Neuronal stem cell (in vitro differentiated cells): ENCODE measurements at regions not wholly inside any gene's neighbourhood (a gene's known extent, or its start where the extent isn't known, plus 50 kb on each side); places are given as distances from the start of the nearest gene placed in this dataset.
"Not testable (repeated sequence)": the region's sequence is repeated elsewhere in the genome, so short reads cannot be mapped to it uniquely, and the experiment has no call there.

ENCODE experiments used
- DNase-seq: peaks from one replicate; pipeline ENCODE4 v3.0.0-alpha.2; 2013; ENCODE audit warnings: low spot score
- H2AFZ ChIP-seq: one replicate; pipeline ENCODE4 v1.6.1; 2013; ENCODE audit warnings: mild to moderate bottlenecking, low read length, inconsistent platforms
- H2AK5ac ChIP-seq: 2 replicates; pipeline ENCODE4 v1.6.1; 2013; ENCODE audit warnings: low read depth, mild to moderate bottlenecking, inconsistent platforms, low read length, moderate library complexity, mixed read lengths
- H2BK120ac ChIP-seq: 2 replicates; pipeline ENCODE4 v1.6.1; 2013; ENCODE audit warnings: low read depth, mild to moderate bottlenecking, inconsistent platforms, low read length, moderate library complexity, mixed read lengths
- H2BK12ac ChIP-seq: one replicate; pipeline ENCODE4 v1.6.1; 2013; ENCODE audit warnings: low read length, inconsistent platforms
- H2BK15ac ChIP-seq: 2 replicates; pipeline ENCODE4 v1.6.1; 2013; ENCODE audit warnings: mild to moderate bottlenecking, low read length, inconsistent platforms, mixed read lengths
- H2BK5ac ChIP-seq: one replicate; pipeline ENCODE4 v1.6.1; 2013; ENCODE audit warnings: inconsistent platforms, mild to moderate bottlenecking, low read length, moderate library complexity
- H3K14ac ChIP-seq: one replicate; pipeline ENCODE4 v1.6.1; 2013; ENCODE audit warnings: low read length, inconsistent platforms
- H3K18ac ChIP-seq: 2 replicates; pipeline ENCODE4 v1.6.1; 2013; ENCODE audit warnings: low read length, inconsistent platforms
- H3K23ac ChIP-seq: 2 replicates; pipeline ENCODE4 v1.6.1; 2013; ENCODE audit warnings: low read depth, mild to moderate bottlenecking, mixed read lengths, low read length, inconsistent platforms; ENCODE audit not compliant: poor library complexity
- H3K27ac ChIP-seq: replicated peaks from 3 replicates; pipeline ENCODE4 v1.5.1; 2013; ENCODE audit warnings: low read length, inconsistent platforms
- H3K27me3 ChIP-seq, 3 experiments: 2 replicates each; pipeline ENCODE4 v1.6.1; 2013; ENCODE audit warnings: low read length in 3 of 3, mild to moderate bottlenecking in 2 of 3, inconsistent platforms in 1 of 3, low read depth in 1 of 3, mixed read lengths in 1 of 3, moderate library complexity in 1 of 3; ENCODE audit not compliant: control insufficient read depth in 3 of 3, insufficient read depth in 3 of 3
- H3K36me3 ChIP-seq, 2 donors: replicated peaks in 1 of 2; 2 replicates each; pipeline ENCODE4 v1.6.1; 2013; ENCODE audit warnings: low read length in 2 of 2; ENCODE audit not compliant: control insufficient read depth in 2 of 2, insufficient read depth in 2 of 2
- H3K4ac ChIP-seq: 2 replicates; pipeline ENCODE4 v1.6.1; 2013; ENCODE audit warnings: inconsistent platforms, mild to moderate bottlenecking, low read length, moderate library complexity
- H3K4me1 ChIP-seq, 2 donors: 1 replicate in 1 of 2; 2 replicates in 1 of 2; pipeline ENCODE4 v1.6.1; 2013; ENCODE audit warnings: low read length in 2 of 2, low read depth in 1 of 2; ENCODE audit not compliant: control insufficient read depth in 2 of 2, insufficient read depth in 1 of 2
- H3K4me2 ChIP-seq: one replicate; pipeline ENCODE4 v1.6.1; 2013; ENCODE audit warnings: mild to moderate bottlenecking, low read length, inconsistent platforms; ENCODE audit not compliant: insufficient read depth, poor library complexity, severe bottlenecking
- H3K4me3 ChIP-seq, 2 donors: 2 replicates each; pipeline ENCODE4 v1.5.1; 2013; ENCODE audit warnings: low read length in 2 of 2, mild to moderate bottlenecking in 2 of 2, inconsistent platforms in 1 of 2, moderate library complexity in 1 of 2
- H3K79me1 ChIP-seq: one replicate; pipeline ENCODE4 v1.6.1; 2013; ENCODE audit warnings: low read depth, mild to moderate bottlenecking, inconsistent platforms, low read length, moderate library complexity
- H3K9ac ChIP-seq: one replicate; pipeline ENCODE4 v1.6.1; 2013; ENCODE audit warnings: mild to moderate bottlenecking, low read depth, low read length, inconsistent platforms; ENCODE audit not compliant: poor library complexity
- H3K9me3 ChIP-seq, 2 donors: replicated peaks in 1 of 2; 2 replicates each; pipeline versions ENCODE3 to v1.6.1; 2013; ENCODE audit warnings: low read length in 2 of 2, mild to moderate bottlenecking in 2 of 2, inconsistent platforms in 1 of 2, low read depth in 1 of 2, mixed read lengths in 1 of 2, moderate library complexity in 1 of 2; ENCODE audit not compliant: control insufficient read depth in 2 of 2, insufficient read depth in 1 of 2
- H4K8ac ChIP-seq: one replicate; pipeline ENCODE4 v1.6.1; 2013; ENCODE audit warnings: low read depth, mild to moderate bottlenecking, inconsistent platforms, low read length, moderate library complexity
- H4K91ac ChIP-seq: one replicate; pipeline ENCODE4 v1.6.1; 2013; ENCODE audit warnings: low read length, low read depth, mild to moderate bottlenecking, inconsistent platforms; ENCODE audit not compliant: poor library complexity
- WGBS, 2 donors: extraction: QIAGEN DNeasy Blood & Tissue Kit; methylation state at CpG; one replicate each; pipeline ENCODE4 v1.1.7; 2013; ENCODE audit warnings: missing lambda C conversion rate in 2 of 2, mixed read lengths in 1 of 2; ENCODE audit not compliant: insufficient read length in 2 of 2, insufficient replicate concordance in 1 of 2; ENCODE audit errors: extremely low coverage in 2 of 2; 5-methylcytosine and 5-hydroxymethylcytosine counted together

- H3K79me1 ChIP-seq, H3K18ac ChIP-seq, H2BK15ac ChIP-seq, H3K9me3 ChIP-seq, H4K8ac ChIP-seq, H3K36me3 ChIP-seq, H3K27ac ChIP-seq, H3K27me3 ChIP-seq, H2AK5ac ChIP-seq, H2BK5ac ChIP-seq, H2AFZ ChIP-seq, H2BK12ac ChIP-seq, H3K4me1 ChIP-seq, H3K4me3 ChIP-seq, H3K4ac ChIP-seq, H3K23ac ChIP-seq, H3K14ac ChIP-seq, H3K4me2 ChIP-seq, H2BK120ac ChIP-seq, DNase-seq, H4K91ac ChIP-seq: not testable (repeated sequence)
- no CpG with 5 or more reads among the region's 7 CpGs for WGBS, 2 donors
- peak overlapping the region; percentile 21 for H3K9ac ChIP-seq
Observed at GRCh38 chr2:91982217-91982616, 2889.0 kb upstream of the TEKT4 start.

GRCh38 chr2:91983257-91983656 is 2888.0 kb upstream of the TEKT4 start:
- not testable (repeated sequence) for H3K4me3 ChIP-seq, H2BK12ac ChIP-seq, H4K8ac ChIP-seq, H3K79me1 ChIP-seq, H3K27ac ChIP-seq, H2BK120ac ChIP-seq, H3K9ac ChIP-seq, H3K14ac ChIP-seq, H2BK15ac ChIP-seq, H2AFZ ChIP-seq, H2BK5ac ChIP-seq, H3K4me2 ChIP-seq, H3K36me3 ChIP-seq, H3K23ac ChIP-seq, H3K18ac ChIP-seq, DNase-seq, H3K4ac ChIP-seq, H2AK5ac ChIP-seq, H3K4me1 ChIP-seq, H3K27me3 ChIP-seq, H3K9me3 ChIP-seq, H4K91ac ChIP-seq
- no CpG with 5 or more reads among the region's 3 CpGs for WGBS, 2 donors

GRCh38 chr2:91983696-91984095 is 2887.5 kb upstream of the TEKT4 start:
- H2AFZ ChIP-seq, H3K9me3 ChIP-seq, H4K91ac ChIP-seq, H3K23ac ChIP-seq, H2BK12ac ChIP-seq, H2BK5ac ChIP-seq, H3K4me3 ChIP-seq, H3K36me3 ChIP-seq, H2BK120ac ChIP-seq, H3K27me3 ChIP-seq, H3K4me1 ChIP-seq, H3K27ac ChIP-seq, H3K14ac ChIP-seq, H4K8ac ChIP-seq, DNase-seq, H3K18ac ChIP-seq, H3K4ac ChIP-seq, H3K9ac ChIP-seq, H2AK5ac ChIP-seq, H3K4me2 ChIP-seq, H2BK15ac ChIP-seq, H3K79me1 ChIP-seq: not testable (repeated sequence)
- WGBS, 2 donors: no CpG with 5 or more reads among the region's 2 CpGs

GRCh38 chr2:91984107-91984506 is 2887.1 kb upstream of the TEKT4 start:
- not testable (repeated sequence) for H3K4me2 ChIP-seq, H4K8ac ChIP-seq, H3K4me1 ChIP-seq, DNase-seq, H2BK12ac ChIP-seq, H4K91ac ChIP-seq, H3K79me1 ChIP-seq, H3K23ac ChIP-seq, H3K4me3 ChIP-seq, H3K18ac ChIP-seq, H2BK5ac ChIP-seq, H3K9me3 ChIP-seq, H3K14ac ChIP-seq, H2BK120ac ChIP-seq, H2BK15ac ChIP-seq, H3K4ac ChIP-seq, H3K27ac ChIP-seq, H3K36me3 ChIP-seq, H3K9ac ChIP-seq, H2AK5ac ChIP-seq, H3K27me3 ChIP-seq, H2AFZ ChIP-seq
- WGBS, 2 donors: no CpG with 5 or more reads among the region's 6 CpGs
